ENCODE measurements at regions not wholly inside any gene's neighbourhood (a gene's known extent, or its start where the extent isn't known, plus 50 kb on each side); places are given as distances from the start of the nearest gene placed in this dataset.

- no peak for TF ChIP-seq TEAD4 (IDR thresholded peaks at IDR 0.05; ENCODE audit: borderline replicate concordance, insufficient read depth)
- TF ChIP-seq JUND (IDR thresholded peaks at IDR 0.05), result peak; percentile 48
- TF ChIP-seq ELF1 (IDR thresholded peaks at IDR 0.05), result no peak
- peak; percentile 93 for TF ChIP-seq NFIC (IDR thresholded peaks at IDR 0.05; ENCODE audit: borderline replicate concordance)
- TF ChIP-seq FOXM1 (IDR thresholded peaks at IDR 0.05; ENCODE audit: low read depth), result no peak
- peak; percentile 3; the same call in 1 of the 2 replicates for TF ChIP-seq RAD21 (IDR thresholded peaks at IDR 0.05; ENCODE audit: low read length)
- no peak for TF ChIP-seq MEF2A (IDR thresholded peaks at IDR 0.05; ENCODE audit: borderline replicate concordance, low read depth)
- no peak for TF ChIP-seq GATA2 (CRISPR knock-in tag; IDR thresholded peaks at IDR 0.05)
- no peak for TF ChIP-seq IRF3 (IDR thresholded peaks at IDR 0.05; ENCODE audit: low read depth, low read length)
- TF ChIP-seq FOSL2 (IDR thresholded peaks at IDR 0.05; ENCODE audit: borderline replicate concordance, low read depth), result 0 out of 2 replicates have a peak, but pooled peaks have one; percentile 47
- TF ChIP-seq NRF1 (IDR thresholded peaks at IDR 0.05; ENCODE audit: low read depth, low read length), result no peak
- peak; percentile 32; the same call in 1 of the 2 replicates for TF ChIP-seq RXRA (IDR thresholded peaks at IDR 0.05; ENCODE audit: borderline replicate concordance, low read depth)
- TF ChIP-seq MXI1 (IDR thresholded peaks at IDR 0.05; ENCODE audit: low read depth, low read length), result no peak
- no peak for TF ChIP-seq RCOR1 (IDR thresholded peaks at IDR 0.05; ENCODE audit: low read length)
- peak; percentile 38; the same call in 1 of the 2 replicates for TF ChIP-seq SIN3A (IDR thresholded peaks at IDR 0.05; ENCODE audit: borderline replicate concordance, low read depth, low read length)
- no peak for TF ChIP-seq TAF1 (IDR thresholded peaks at IDR 0.05; ENCODE audit: borderline replicate concordance, low read depth, low read length)
- TF ChIP-seq SMC3 (IDR thresholded peaks at IDR 0.05; ENCODE audit: low read depth, low read length), result no peak
- no peak for TF ChIP-seq USF1 (IDR thresholded peaks at IDR 0.05; ENCODE audit: borderline replicate concordance, low read depth)
- no peak for TF ChIP-seq GABPA (IDR thresholded peaks at IDR 0.05; ENCODE audit: low read depth)
- TF ChIP-seq MAX (IDR thresholded peaks at IDR 0.05; ENCODE audit: low read depth), result peak; percentile 65; the same call in 1 of the 2 replicates
Measured at GRCh38 chr2:64770781-64771334, 117.1 kb upstream of the SERTAD2 start (continued).

- TF ChIP-seq, protein P1, sequence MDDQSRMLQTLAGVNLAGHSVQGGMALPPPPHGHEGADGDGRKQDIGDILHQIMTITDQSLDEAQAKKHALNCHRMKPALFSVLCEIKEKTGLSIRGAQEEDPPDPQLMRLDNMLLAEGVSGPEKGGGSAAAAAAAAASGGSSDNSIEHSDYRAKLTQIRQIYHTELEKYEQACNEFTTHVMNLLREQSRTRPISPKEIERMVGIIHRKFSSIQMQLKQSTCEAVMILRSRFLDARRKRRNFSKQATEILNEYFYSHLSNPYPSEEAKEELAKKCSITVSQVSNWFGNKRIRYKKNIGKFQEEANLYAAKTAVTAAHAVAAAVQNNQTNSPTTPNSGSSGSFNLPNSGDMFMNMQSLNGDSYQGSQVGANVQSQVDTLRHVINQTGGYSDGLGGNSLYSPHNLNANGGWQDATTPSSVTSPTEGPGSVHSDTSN (IDR thresholded peaks at IDR 0.05), result no peak
- TF ChIP-seq POLR2AphosphoS5 (IDR thresholded peaks at IDR 0.05; ENCODE audit: low read depth, low read length) (no peak), SIN3A (IDR thresholded peaks at IDR 0.05; ENCODE audit: borderline replicate concordance, low read depth, low read length) (no peak), IRF3 (IDR thresholded peaks at IDR 0.05; ENCODE audit: low read depth, low read length) (no peak), NFIC (IDR thresholded peaks at IDR 0.05; ENCODE audit: borderline replicate concordance) (no peak), ZBTB33 (IDR thresholded peaks at IDR 0.05; ENCODE audit: borderline replicate concordance, low read depth) (no peak), TEAD4 (IDR thresholded peaks at IDR 0.05; ENCODE audit: borderline replicate concordance, insufficient read depth) (no peak)
- Histone ChIP-seq H3K4me1 (ENCODE audit: control insufficient read depth in 1 of 2, insufficient read depth in 2 of 2, low read depth in 1 of 2, low read length in 1 of 2) (peaks cover 4 to 22% of the 10 kb centered on the region in 2 experiments), H3K79me2 (ENCODE audit: insufficient read depth) (no peaks in the 10 kb centered on the region), H3K9ac (no peak overlapping the region), H3K27me3 (ENCODE audit: insufficient read depth) (no peaks in the 10 kb centered on the region), H3F3A (replicated peaks; ENCODE audit: insufficient read depth) (peaks cover 25% of the 10 kb centered on the region), H3K36me3 (replicated peaks in 1 of 2; ENCODE audit: control insufficient read depth in 1 of 2, insufficient read depth in 2 of 2, low read length in 1 of 2) (no peaks in the 10 kb centered on the region), H2AFZ (ENCODE audit: low read depth) (no peak overlapping the region), H3K4me2 (no peak overlapping the region), H3K9me3 (no peaks in the 10 kb centered on the region), H3K27ac (ENCODE audit: low read depth in 2 of 2, low read length in 1 of 2) (no peak overlapping the region), H4K20me1 (ENCODE audit: insufficient read depth) (no peaks in the 10 kb centered on the region), H3K9me2 (no peaks in the 10 kb centered on the region), H3K4me3 (ENCODE audit: low read depth in 2 of 2, low read length in 1 of 2) (no peak overlapping the region)
- POLR2A ChIA-PET, result no interaction called here
- 100% methylated on average over 1 of the region's 1 CpG for WGBS (ENCODE audit: low lambda C conversion rate)
- CTCF ChIA-PET, result interaction anchor here (1.2 to 2.0 kb wide), 3 partner anchors 21 to 249 kb away, joined by 3 to 8 read pairs (median 3); no protein-coding TSS in a partner anchor
- no peak for DNase-seq
Measured at GRCh38 chr2:64771737-64772136, 118.0 kb upstream of the SERTAD2 start.
